Astrocyte (in vitro differentiated cells and primary cell): ENCODE measurements at regions not wholly inside any gene's neighbourhood (a gene's known extent, or its start where the extent isn't known, plus 50 kb on each side); places are given as distances from the start of the nearest gene placed in this dataset.

Experiments
- EZH2 ChIP-seq: IDR thresholded peaks from 2 replicates; pipeline ENCODE4 v1.6.1; 2012; ENCODE audit warnings: mild to moderate bottlenecking, low read length, inconsistent platforms; ENCODE audit not compliant: insufficient read depth
- TF ChIP-seq, protein P1 (sequence below): IDR thresholded peaks from 2 replicates; pipeline ENCODE4 v1.5.1; 2011; ENCODE audit warnings: low read depth, mild to moderate bottlenecking, inconsistent platforms, low read length, moderate library complexity; ENCODE audit not compliant: insufficient read depth

DNA sequence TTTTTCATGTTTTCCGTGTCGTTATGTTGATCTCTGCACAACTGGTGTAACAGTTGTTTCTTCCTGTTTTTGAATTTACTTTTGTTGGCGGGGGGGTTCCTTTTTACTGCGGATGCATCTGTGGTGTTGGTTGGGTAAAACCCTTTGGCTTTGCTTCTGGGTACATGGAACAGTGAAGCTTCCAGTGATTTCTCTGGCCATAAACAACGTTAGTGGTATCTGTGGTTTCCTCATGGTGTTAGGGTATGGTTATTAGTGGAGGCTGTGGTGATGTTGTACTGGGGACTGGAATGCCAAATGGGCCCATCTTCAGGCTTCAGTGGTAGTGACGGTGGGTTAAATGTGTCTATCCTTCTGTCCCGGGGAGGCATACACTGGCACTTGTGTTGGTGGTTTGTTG is 285.4 kb upstream of the ZNF804A start:
- TF ChIP-seq, protein P1, sequence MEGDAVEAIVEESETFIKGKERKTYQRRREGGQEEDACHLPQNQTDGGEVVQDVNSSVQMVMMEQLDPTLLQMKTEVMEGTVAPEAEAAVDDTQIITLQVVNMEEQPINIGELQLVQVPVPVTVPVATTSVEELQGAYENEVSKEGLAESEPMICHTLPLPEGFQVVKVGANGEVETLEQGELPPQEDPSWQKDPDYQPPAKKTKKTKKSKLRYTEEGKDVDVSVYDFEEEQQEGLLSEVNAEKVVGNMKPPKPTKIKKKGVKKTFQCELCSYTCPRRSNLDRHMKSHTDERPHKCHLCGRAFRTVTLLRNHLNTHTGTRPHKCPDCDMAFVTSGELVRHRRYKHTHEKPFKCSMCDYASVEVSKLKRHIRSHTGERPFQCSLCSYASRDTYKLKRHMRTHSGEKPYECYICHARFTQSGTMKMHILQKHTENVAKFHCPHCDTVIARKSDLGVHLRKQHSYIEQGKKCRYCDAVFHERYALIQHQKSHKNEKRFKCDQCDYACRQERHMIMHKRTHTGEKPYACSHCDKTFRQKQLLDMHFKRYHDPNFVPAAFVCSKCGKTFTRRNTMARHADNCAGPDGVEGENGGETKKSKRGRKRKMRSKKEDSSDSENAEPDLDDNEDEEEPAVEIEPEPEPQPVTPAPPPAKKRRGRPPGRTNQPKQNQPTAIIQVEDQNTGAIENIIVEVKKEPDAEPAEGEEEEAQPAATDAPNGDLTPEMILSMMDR = no peak
- no peak for TF ChIP-seq EZH2
